ENCODE measurements at regions not wholly inside any gene's neighbourhood (a gene's known extent, or its start where the extent isn't known, plus 50 kb on each side); places are given as distances from the start of the nearest gene placed in this dataset.
"Not testable (repeated sequence)": the region's sequence is repeated elsewhere in the genome, so short reads cannot be mapped to it uniquely, and the experiment has no call there.

- not testable (repeated sequence) for DNase-seq
Measured at GRCh38 chr16:13336907-13337881, 435.8 kb downstream of the SHISA9 start.

DNA sequence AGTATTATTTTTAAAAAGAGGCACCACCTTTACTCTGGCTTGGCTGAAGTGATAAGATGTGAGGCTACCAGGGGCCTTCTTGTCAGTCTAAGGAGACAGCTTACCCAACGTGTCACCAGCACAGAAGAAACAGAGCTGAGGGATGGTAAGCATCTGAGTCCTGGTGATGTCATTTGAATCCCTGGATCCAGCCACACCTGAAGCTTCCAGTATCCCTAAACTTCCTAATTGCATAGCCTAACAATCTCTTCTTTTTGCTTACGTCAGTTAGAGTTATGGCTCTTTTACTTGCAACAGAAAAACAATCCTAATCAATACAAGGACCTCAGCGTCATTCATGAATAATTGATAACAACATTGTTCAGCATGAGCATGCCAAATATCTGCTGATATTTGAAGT is 436.6 kb downstream of the SHISA9 start:
- no peak for DNase-seq

DNA sequence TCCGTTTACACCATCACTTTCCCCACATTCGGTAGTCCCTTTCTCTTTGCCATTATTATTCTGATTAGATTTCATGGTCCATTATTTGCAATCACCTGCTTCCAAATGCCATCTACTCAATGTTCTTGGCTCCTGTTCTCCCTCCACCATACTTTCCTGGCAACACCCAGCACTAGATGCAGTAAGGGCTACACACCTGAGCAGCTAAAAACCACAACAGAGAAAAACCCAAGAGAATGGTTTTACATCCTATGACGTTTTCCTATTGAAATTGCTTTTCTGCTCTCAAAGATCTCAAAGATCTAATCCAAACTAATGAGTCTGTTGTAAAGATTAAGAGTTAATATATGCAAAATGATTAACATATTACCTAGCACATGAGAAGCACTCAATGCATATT is 441.3 kb downstream of the SHISA9 start:
- DNase-seq, result no peak

- no peak for DNase-seq
Measured at GRCh38 chr16:13344001-13344400, 442.6 kb downstream of the SHISA9 start.

DNA sequence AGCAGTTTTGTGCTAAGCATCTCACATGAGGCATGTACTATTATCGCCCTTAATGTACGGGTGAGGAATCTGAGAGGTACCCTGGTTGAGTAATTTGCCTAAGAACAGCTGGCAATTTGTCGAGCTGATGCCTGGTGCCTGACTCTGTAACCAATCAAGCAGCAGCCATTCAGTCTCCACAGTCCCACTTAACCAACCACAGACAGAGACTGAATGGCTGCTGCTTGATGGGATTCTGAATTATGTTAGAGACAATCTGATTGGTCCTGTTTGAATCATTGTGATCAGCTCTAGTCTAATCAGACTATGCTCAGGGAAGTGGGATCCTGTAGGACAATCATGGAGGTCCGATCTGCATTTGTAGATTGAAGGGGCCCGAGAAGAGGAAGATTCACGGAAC is 447.0 kb downstream of the SHISA9 start:
- DNase-seq, result no peak

- no peak for DNase-seq
Measured at GRCh38 chr16:13350000-13350399, 448.6 kb downstream of the SHISA9 start.

GRCh38 chr16:13351181-13351580 is 449.8 kb downstream of the SHISA9 start:
- no peak for DNase-seq

DNA sequence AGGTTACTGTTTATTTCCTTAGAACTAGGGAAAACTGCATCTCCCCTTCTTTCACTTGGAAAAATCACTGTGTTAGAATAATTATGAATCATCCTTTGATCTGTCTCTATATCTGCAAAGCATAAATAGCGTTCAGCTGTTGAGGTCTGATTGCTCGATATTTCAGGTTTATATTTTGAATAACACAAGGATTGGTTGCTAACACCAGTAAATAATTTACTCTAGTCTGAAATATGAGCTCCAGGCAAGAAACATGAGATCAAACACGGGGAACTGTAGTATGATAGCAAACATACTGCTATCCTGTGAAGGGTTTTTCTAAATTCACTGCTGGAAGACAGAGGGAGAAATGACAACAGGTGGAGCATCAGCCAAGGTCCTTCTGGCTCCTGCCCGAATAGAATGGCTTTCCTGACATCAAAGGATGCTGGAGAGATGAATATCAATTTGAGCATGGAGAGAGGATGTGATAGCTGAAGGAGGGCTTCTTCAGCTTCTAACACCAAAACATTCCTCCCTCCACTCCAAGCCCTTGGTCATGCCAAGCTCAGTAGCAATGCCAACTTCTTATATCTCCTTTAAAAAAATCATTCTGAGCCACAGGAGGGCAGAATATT is 450.3 kb downstream of the SHISA9 start:
- DNase-seq, result no peak

DNA sequence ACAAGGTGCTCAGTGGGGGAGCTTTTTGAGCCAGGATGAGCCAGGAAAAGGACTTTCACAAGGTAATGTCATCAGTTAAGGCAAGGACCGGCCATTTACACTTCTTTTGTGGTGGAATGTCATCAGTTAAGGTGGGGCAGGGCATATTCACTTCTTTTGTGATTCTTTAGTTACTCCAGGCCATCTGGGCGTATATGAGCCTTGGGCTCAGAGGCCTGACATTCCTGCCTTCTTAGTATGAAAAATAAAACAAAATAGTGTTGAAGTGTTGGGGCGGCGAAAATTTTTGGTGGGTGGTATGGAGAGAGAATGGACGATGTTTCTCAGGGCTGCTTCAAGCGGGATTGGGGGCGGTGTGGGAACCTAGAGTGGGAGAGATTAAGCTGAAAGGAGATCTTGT is 451.4 kb downstream of the SHISA9 start:
- not testable (repeated sequence) for DNase-seq

- DNase-seq, result not testable (repeated sequence)
Measured at GRCh38 chr16:13357842-13358241, 456.4 kb downstream of the SHISA9 start.

DNA sequence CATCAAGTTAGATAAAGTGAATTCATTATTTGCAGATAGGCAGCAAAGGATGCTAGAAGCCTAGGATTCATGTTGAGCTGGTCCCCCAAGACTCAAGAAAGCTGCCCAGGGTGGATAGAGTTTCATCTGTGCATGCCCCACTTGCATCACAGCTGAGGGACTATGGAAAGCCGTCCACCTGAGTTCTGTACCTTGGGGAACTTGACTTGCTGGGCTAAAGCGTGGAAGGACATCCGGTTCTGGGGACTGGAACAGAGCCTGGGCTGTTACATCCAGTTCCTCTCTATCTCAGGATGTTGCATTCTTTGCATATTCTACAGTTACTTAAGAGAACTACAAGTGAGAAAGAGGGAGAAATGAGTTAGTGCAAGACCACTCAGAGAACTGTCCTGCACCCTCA is 458.4 kb downstream of the SHISA9 start:
- DNase-seq, result no peak

- no peak for DNase-seq
Measured at GRCh38 chr16:13372421-13372820, 471.0 kb downstream of the SHISA9 start.

GRCh38 chr16:13376174-13376573 is 474.8 kb downstream of the SHISA9 start:
- no peak for DNase-seq

GRCh38 chr16:13377143-13377542 is 475.7 kb downstream of the SHISA9 start:
- no peak for DNase-seq

GRCh38 chr16:13378151-13378550 is 476.8 kb downstream of the SHISA9 start:
- DNase-seq, result no peak

GRCh38 chr16:13379266-13379665 is 477.9 kb downstream of the SHISA9 start:
- DNase-seq, result no peak

DNA sequence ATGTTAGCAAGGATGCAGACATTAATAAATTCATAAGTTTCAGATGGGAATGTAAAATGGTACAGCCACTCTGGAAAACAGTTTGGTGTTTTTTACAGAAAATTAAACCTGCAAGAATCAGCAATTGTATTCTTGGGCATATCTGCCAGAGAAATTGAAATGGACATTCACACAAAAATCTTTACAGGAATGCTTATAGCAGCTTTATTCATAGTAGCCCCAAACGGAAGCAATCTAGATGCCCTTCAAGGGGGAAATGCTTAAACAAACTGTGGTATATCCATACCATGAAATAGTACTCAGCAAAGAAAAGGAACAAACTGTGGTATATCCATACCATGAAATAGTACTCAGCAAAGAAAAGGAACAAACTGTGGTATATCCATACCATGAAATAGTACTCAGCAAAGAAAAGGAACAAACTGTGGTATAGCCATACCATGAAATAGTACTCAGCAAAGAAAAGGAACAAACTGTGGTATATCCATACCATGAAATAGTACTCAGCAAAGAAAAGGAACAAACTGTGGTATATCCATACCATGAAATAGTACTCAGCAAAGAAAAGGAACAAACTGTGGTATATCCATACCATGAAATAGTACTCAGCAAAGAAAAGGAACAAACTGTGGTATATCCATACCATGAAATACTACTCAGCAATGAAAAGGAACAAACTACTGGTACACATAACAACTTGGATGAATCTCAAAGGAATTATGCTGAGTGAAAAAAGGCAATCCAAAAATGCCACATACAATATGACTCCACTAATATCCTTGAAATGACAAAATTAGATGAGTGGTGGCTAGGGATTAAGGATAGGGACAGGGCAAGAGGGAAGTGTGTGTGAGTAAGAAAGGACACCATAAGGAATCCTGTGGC is 484.0 kb downstream of the SHISA9 start:
- not testable (repeated sequence) for DNase-seq

- no peak for DNase-seq
Measured at GRCh38 chr16:13390093-13390985, 488.9 kb downstream of the SHISA9 start.

DNA sequence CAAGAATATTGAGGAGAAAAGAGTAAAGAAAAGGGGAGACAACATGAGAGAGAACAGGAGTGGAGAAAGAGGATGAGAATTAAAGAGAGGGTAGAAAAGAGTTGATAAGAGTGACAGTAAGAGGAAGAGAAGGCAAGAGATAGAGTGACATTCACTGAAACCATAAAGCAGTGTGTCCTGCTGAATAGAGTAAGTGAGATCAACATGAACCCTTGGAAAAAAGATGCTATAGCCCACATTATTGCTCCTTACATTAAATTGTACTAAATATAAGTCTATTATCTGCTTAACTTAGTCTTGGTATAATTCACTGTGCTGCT is 489.5 kb downstream of the SHISA9 start:
- no peak for DNase-seq

- DNase-seq, result no peak
Measured at GRCh38 chr16:13391337-13391736, 489.9 kb downstream of the SHISA9 start.

DNA sequence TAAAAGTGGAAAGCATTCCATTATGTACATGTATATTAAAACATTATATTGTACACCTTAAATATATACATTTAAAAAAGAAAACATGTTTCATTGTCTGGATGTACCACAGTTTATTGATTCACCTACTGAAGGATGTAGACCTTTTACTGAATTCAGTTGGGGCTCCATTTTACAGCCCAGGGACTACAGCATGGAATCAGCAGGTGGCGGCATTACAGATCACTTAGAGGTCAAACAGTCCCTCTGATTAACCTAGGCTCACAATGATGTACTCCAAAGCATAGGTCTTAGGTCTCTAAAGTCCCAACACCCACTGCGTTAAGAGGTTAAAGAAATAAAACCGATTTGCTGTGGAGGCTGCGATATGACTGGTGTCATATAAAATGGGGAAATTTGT is 490.9 kb downstream of the SHISA9 start:
- no peak for DNase-seq

GRCh38 chr16:13393816-13394215 is 492.4 kb downstream of the SHISA9 start:
- DNase-seq, result no peak

Data from CD4-positive, alpha-beta T cell treated with Interferon alpha-2 for 1 hour (primary cell).